HL-60 (cell line): ENCODE measurements at regions not wholly inside any gene's neighbourhood (a gene's known extent, or its start where the extent isn't known, plus 50 kb on each side); places are given as distances from the start of the nearest gene placed in this dataset.

ENCODE experiments used
- DNase-seq, 2 experiments: peaks; one replicate each; pipeline ENCODE4 v3.0.0-alpha.2; 2010 to 2020; ENCODE audit warnings: low read depth in 1 of 2, low spot score in 1 of 2
- H3K27ac ChIP-seq: fragments of 250-450 bp; sonication (Bioruptor Pico); replicated peaks from 2 replicates; pipeline ENCODE4 v1.5.1; 2020; ENCODE audit warnings: mild to moderate bottlenecking, moderate library complexity
- H3K27me3 ChIP-seq: fragments of 250-450 bp; sonication (Bioruptor Pico); 2 replicates; pipeline ENCODE4 v1.5.1; 2021; ENCODE audit warnings: mild to moderate bottlenecking, moderate library complexity; ENCODE audit not compliant: insufficient read depth, poor library complexity, severe bottlenecking
- H3K4me3 ChIP-seq: replicated peaks from 2 replicates; pipeline ENCODE4 v1.5.1; 2011; ENCODE audit warnings: mild to moderate bottlenecking, control low read depth, low read length; ENCODE audit not compliant: insufficient read depth
- GABPA ChIP-seq: IDR thresholded peaks from 2 replicates; pipeline ENCODE4 v1.6.1; 2012; ENCODE audit warnings: low read depth
- POLR2AphosphoS5 ChIP-seq: IDR thresholded peaks from 2 replicates; pipeline ENCODE4 v1.6.1; 2012; ENCODE audit warnings: low read depth
- SPI1 ChIP-seq: IDR thresholded peaks from 2 replicates; pipeline ENCODE4 v1.6.1; 2012; ENCODE audit warnings: low read depth, mild to moderate bottlenecking, borderline replicate concordance
- TF ChIP-seq, protein P1 (sequence below): IDR thresholded peaks from 2 replicates; pipeline ENCODE4 v1.6.1; 2012; ENCODE audit warnings: low read depth; ENCODE audit not compliant: insufficient replicate concordance
- TF ChIP-seq, protein P2 (sequence below): IDR thresholded peaks from one replicate; pipeline ENCODE4 v1.5.1; 2011; ENCODE audit warnings: low read length, control low read depth, inconsistent platforms; ENCODE audit not compliant: insufficient read depth

DNA sequence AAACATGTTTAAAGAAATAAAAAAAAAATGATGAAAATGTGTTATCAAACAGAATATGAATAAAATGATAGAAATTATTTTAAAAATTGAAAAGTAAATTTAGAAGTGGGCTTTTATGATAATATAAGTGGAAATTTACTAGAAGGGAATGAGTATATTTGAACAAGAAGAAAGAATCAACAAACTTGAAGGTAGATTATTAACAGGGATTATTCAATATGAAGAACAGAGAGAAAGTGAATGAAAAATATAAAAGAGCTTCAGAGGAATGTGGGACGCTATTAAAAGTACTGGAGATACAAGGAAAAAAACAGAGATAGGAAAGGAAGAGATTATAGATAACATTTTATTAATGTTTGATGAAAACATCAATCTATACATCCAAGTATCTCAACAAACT, 1014.4 kb upstream of the CITED2 start:
- TF ChIP-seq GABPA (no peak), POLR2AphosphoS5 (no peak), SPI1 (no peak)
- TF ChIP-seq, protein P1, sequence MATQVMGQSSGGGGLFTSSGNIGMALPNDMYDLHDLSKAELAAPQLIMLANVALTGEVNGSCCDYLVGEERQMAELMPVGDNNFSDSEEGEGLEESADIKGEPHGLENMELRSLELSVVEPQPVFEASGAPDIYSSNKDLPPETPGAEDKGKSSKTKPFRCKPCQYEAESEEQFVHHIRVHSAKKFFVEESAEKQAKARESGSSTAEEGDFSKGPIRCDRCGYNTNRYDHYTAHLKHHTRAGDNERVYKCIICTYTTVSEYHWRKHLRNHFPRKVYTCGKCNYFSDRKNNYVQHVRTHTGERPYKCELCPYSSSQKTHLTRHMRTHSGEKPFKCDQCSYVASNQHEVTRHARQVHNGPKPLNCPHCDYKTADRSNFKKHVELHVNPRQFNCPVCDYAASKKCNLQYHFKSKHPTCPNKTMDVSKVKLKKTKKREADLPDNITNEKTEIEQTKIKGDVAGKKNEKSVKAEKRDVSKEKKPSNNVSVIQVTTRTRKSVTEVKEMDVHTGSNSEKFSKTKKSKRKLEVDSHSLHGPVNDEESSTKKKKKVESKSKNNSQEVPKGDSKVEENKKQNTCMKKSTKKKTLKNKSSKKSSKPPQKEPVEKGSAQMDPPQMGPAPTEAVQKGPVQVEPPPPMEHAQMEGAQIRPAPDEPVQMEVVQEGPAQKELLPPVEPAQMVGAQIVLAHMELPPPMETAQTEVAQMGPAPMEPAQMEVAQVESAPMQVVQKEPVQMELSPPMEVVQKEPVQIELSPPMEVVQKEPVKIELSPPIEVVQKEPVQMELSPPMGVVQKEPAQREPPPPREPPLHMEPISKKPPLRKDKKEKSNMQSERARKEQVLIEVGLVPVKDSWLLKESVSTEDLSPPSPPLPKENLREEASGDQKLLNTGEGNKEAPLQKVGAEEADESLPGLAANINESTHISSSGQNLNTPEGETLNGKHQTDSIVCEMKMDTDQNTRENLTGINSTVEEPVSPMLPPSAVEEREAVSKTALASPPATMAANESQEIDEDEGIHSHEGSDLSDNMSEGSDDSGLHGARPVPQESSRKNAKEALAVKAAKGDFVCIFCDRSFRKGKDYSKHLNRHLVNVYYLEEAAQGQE, result no peak
- TF ChIP-seq, protein P2, sequence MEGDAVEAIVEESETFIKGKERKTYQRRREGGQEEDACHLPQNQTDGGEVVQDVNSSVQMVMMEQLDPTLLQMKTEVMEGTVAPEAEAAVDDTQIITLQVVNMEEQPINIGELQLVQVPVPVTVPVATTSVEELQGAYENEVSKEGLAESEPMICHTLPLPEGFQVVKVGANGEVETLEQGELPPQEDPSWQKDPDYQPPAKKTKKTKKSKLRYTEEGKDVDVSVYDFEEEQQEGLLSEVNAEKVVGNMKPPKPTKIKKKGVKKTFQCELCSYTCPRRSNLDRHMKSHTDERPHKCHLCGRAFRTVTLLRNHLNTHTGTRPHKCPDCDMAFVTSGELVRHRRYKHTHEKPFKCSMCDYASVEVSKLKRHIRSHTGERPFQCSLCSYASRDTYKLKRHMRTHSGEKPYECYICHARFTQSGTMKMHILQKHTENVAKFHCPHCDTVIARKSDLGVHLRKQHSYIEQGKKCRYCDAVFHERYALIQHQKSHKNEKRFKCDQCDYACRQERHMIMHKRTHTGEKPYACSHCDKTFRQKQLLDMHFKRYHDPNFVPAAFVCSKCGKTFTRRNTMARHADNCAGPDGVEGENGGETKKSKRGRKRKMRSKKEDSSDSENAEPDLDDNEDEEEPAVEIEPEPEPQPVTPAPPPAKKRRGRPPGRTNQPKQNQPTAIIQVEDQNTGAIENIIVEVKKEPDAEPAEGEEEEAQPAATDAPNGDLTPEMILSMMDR, result no peak
- H3K27ac ChIP-seq, result no peak overlapping the region
- DNase-seq, result no peak
- H3K4me3 ChIP-seq, result no peak overlapping the region
- H3K27me3 ChIP-seq, result no peaks in the 10 kb centered on the region

- Histone ChIP-seq H3K27ac (no peak overlapping the region), H3K4me3 (no peak overlapping the region), H3K27me3 (no peaks in the 10 kb centered on the region)
- TF ChIP-seq SPI1, result no peak
- TF ChIP-seq, protein P2, result no peak
- TF ChIP-seq, protein P1, result no peak
- no peak for TF ChIP-seq GABPA
- no peak for TF ChIP-seq POLR2AphosphoS5
- DNase-seq, result no peak
Observed at GRCh38 chr6:140388192-140388802, 1013.8 kb upstream of the CITED2 start.

DNA sequence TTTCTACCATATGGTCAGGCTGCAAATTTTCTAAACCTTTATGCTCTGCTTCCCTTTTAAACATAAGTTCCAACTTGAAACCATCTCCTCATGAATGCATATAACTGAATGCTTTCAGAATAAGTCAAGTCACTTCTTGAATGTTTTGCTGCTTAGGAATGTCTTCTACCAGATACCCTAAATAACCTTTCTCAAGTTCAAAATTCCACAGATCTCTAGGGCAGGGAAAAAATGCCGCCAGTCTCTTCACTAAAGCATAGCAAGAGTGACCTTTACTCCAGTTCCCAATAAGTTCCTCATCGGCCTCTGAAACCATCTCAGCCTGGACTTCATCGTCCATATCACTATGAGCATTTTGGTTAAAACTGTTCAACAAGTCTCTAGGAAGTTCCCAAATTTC, 1011.2 kb upstream of the CITED2 start:
- DNase-seq, result no peak
- TF ChIP-seq, protein P1, result no peak
- TF ChIP-seq, protein P2, result no peak
- TF ChIP-seq POLR2AphosphoS5 (no peak), GABPA (no peak), SPI1 (no peak)
- Histone ChIP-seq H3K4me3 (no peak overlapping the region), H3K27me3 (no peaks in the 10 kb centered on the region), H3K27ac (no peak overlapping the region)
